ENCODE measurements at regions not wholly inside any gene's neighbourhood (a gene's known extent, or its start where the extent isn't known, plus 50 kb on each side); places are given as distances from the start of the nearest gene placed in this dataset.
"Not testable (repeated sequence)": the region's sequence is repeated elsewhere in the genome, so short reads cannot be mapped to it uniquely, and the experiment has no call there.

DNA sequence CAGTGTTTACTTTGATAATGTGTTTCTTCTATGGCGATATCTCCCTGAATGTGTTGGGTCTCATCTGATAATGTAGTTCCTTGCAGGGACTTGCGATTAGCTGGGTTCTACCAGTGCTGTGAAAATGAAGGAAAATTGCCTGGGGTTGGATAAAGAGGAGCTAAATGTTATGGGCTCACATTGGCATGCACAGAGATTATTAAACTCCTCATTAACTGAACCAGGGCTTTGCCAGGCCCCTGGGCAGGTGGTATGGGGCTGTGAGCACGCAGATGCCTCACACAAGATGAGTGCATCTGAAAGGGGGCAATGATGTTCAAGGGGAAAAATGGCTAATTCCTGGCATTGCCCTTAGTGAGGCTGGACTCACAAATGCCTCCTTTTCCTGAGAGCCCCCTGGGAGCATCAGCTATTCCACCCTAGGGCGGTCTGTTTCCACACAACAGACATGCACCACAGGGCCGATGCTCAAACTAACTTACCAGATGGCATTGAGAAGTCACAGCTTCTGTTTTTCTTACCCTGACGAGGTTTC, 321.1 kb downstream of the SEC16B start:
- DNase-seq (ENCODE audit: extremely low read depth, low read depth, low spot score): no peak

DNA sequence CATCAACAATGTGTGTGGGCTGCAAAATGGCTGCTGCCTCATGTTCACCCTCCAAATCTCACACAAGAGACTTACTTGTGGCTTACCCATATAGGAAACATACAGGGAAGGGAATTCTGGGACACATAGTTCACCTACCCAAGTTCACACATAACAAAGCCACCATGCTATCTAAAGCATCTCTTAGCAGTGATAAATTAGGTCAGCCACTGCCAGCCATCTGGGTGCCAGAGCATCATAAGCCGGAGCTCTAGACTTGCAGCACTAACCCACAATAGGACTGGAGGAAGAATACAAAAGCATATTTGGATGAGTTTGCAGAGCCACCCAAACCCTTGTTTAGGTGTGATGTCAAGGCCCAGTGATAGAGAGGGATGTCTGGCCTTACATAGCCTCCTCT, 321.7 kb downstream of the SEC16B start:
- DNase-seq (ENCODE audit: extremely low read depth, low read depth, low spot score): no peak

DNA sequence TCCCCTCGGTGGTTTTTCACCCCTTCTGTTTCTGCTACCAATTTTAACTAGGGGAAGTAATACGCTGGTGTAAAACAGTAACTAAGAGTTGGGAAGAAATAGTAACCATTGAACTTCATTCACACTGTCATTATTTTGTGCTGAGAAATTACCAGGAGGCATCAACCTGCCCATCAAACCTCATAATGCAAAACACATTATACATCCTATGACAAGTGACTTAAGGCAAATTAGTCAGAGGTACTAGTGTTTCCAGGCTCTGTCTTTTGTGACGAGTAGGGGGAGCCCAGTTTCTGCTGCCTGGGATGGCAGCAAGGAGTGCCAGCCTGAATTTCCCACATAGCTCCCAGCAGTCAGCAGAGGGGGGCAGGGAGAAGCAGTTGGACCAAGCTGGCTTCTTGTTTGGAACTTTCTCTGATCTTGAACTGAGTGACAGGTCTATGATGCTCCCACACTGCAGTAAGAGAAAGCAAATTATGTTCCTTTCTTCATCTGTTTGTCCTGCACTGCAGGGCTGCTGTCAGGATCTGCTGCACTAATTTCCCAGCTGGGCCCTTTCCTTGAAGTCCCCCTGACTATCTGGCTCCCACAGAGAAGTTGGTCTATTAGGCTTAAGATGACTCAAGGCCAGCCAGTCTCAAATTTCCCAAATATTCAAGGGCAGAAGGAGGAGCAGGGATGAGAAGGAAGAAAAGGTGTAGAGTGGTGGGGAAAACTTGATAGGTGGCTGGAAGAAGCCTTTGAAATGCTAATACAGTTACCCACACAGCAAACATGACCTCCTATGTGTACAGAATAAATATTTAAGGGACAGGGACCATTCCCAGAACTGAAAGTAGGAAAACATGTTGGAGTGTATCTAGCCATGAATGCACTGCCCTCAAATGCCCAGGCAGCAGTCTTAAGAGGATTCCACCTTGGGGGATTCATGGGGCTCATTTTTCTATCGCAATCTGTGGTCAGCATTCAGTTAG, 322.8 kb downstream of the SEC16B start:
- DNase-seq (ENCODE audit: extremely low read depth, low read depth, low spot score): no peak

DNA sequence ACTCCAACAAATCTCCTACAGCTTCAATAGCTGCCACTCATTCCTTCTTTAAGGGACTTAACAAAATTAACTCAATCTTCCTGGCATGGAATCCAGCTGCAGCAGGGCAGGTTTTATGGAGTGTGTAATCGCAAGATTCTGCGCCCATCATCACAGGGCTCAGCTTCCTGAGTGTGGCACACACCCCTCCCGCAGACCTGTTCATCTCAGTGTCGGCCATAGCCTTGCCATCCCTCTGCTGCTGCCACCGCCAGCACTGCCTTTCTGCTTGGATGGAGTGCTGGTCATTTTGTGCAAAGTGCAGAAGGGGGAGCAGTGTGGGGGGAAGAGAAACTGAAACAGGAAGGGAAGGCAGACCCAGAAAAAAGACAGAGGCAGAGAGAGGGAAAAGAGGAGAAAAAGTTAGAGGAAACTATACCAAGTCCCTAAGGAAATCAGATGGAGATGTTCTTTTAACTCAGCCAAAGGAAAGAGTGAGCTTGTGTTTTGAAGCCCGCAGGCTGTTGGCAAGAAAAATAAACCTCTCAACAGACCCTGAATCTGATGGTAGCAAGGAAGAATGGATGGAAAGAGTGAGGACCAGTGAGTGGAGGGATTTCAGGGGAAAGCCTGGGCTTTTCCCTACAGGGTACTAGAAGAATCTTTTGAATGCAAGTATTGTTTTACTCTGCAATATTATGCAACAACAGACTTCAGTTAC, 324.2 kb downstream of the SEC16B start:
- no peak for DNase-seq (ENCODE audit: extremely low read depth, low read depth, low spot score)

DNA sequence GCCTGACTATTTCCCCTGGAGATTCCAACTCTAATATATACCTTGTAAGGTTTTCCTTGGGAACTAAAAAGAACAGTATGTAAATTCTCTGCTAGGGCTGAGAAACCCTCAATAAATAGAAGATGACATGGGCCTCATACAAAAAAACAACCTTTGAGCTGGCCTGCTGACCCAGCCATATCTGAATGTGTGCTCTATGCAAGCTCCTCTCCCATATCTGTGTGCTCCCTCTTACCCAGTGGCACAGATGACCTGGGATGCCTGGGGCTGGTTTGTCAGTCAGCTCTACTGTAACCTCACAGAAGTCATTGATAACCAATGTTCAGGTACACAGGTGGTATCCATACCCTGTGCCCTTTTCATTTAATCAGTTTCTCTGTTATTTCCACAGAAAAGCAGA, 329.2 kb downstream of the SEC16B start:
- no peak for DNase-seq (ENCODE audit: extremely low read depth, low read depth, low spot score)

DNA sequence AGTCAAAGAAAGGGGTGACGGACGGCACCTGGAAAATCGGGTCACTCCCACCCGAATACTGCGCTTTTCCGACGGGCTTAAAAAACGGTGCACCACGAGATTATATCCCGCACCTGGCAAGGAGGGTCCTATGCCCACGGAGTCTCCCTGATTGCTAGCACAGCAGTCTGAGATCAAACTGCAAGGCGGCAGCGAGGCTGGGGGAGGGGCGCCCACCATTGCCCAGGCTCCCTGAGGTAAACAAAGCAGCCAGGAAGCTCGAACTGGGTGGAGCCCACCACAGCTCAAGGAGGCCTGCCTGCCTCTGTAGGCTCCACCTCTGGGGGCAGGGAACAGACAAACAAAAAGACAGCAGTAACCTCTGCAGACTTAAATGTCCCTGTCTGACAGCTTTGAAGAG, 335.7 kb downstream of the SEC16B start:
- DNase-seq (ENCODE audit: extremely low read depth, low read depth, low spot score): not testable (repeated sequence)

DNA sequence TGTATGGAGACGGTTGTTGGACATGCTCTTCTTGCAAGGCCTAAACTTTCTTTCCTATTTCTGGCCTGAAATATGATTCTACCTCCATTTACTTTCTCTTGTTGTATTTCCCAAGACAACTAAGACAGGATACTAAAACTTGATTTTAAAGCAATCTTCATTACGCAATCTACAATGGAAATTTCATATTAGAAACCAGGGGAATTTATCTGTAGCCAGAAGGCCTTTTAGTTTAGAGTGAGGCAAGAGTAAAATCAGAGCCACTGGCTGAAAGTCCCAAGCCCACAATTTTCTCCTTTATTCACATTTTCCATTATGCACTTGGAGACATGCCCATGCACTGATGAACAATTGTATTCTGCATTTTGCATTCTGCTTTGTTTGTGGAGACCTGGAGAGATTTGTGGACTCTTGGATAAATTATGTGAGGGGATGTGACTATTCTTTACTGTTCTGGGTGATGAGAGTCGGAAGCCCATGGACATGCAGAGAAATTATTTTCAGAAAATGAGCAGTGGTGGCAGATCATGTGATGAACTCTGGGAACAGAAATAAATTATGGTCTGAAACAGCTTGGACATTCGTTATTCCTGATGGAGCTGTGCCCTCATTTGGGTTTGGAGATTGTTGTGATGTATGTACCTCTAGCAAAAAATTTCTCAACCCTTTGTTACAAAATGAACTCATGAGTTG, 336.8 kb downstream of the SEC16B start:
- no peak for DNase-seq (ENCODE audit: extremely low read depth, low read depth, low spot score)

DNA sequence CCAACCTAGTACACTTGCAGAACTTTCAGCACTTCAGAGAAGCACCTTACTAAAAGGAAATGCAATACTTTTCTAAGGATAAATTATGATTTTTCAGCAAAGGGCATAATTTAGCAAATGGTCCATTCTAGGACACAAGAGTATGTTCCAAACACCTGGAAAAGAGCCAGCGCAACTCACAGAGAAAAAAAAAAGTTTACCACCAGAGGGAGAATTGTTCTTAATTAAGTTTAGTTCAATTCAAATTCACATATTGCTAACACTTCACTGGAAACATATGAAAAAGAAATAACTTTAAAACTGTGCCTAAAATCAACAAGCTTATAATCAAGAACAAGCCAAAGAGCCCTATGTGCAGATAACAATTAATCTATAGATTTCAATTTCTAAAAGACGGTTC, 338.1 kb downstream of the SEC16B start:
- no peak for DNase-seq (ENCODE audit: extremely low read depth, low read depth, low spot score)

DNA sequence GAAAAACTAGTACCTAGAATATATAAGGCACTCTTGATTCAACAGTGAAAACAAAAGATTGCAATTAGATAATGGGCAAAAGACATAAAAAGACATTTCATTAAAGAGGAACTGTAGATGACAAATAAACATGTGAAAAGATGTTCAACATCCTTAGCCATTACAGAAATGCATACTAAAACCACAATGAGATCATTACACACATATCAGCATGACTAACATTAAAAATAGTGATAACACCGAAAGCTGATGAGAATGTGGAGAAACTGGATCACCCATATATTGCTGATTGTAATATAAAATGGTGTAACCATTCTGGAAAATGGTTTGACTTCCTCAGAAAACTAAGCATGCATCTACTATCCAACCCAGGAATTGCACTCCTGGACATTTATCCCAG, 340.3 kb downstream of the SEC16B start:
- DNase-seq (ENCODE audit: extremely low read depth, low read depth, low spot score): no peak

DNA sequence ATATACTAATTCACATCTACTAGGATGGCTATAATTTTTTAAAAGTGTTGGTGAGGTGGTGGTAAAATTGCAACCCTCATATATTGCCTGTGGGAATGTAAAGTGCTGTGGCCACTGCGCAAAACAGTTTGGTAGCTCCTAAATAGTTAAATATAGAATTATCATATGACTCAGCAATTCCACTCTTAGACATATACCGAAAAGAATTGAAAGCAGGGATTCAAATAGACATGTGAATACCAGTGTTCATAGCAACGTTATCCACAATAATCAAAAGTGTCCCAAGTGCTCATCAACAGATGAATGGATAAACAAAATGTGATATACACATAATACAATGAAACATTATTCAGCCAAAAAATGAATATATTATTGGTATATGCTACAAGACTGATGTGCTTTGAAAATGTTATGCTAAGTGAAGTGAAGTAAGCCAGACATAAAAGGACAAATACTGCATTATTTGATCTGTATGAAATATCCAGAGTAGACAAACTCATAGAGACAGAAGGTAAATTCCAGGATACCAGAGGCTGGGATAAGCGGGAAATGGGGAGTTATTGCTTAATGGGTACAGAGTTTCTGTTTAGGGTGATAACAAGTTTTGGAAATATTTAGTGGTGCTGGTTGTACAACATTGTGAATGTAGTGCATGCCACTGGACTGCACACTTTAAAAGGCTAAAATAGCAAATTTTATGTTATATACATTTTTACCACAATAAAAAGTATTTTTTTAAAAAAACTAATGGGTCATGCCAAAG, 342.5 kb downstream of the SEC16B start:
- DNase-seq (ENCODE audit: extremely low read depth, low read depth, low spot score): no peak

DNA sequence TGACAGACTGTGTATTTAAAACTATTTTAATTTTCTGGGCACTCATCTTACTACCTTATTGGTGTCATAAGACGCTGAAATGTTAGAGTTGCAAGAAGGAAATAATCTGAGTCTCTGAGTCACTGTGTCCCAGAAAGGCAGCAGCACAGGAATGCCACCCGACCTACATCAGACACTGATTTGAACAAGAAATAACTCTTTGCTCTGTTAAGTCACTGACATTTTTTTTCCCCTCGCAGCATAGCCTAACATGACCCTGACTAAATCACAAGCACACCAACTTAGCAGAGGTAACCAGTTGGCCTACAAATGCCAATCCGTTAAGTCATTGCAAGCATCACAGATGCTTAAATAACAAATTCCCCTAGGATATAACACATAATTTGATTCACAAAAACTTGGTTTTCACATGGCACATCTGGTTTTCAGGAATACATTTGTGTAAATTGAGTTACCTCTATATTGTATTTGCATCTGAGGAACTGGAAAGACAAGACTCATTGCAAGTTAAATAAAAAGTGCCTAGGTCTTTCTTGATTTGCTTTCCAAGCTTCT, 349.1 kb downstream of the SEC16B start:
- DNase-seq (ENCODE audit: extremely low read depth, low read depth, low spot score): no peak

DNA sequence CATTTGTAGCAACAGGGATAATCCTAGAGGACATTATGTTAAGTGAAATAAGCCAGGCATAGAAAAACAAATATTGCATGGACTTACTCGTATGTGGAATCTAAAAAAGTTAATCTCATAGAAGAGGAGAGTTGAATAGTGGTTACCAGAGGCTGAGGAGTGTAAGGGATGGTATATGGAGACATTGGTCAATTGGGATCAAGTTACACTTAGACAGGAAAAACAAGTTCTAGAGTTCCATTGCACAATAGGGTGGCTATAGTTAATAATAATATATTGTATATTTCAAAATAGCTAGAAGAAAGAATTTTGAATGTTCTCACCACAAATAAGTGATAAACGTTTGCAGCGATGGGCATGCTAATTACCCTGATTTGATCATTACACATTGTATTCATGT, 354.6 kb downstream of the SEC16B start:
- DNase-seq (ENCODE audit: extremely low read depth, low read depth, low spot score): no peak

DNA sequence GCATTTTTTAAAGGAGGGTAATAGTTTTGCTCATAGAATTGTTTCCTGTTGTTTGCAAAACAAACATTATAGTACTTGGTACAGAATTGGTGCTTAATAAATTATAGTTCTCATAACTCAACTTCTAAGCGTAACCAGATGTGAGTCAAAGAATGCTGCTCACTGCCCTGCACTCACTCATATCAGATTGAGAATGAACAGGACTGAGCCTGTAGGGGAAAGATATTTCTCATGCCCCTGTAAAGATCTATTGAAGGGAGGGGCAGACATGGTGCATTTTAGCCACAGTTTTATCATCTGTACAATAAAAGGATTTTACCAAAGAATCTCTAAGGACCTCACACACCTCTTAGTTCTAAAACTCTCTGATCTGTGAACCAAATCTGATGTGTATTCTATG, 358.5 kb downstream of the SEC16B start:
- DNase-seq (ENCODE audit: extremely low read depth, low read depth, low spot score): no peak

DNA sequence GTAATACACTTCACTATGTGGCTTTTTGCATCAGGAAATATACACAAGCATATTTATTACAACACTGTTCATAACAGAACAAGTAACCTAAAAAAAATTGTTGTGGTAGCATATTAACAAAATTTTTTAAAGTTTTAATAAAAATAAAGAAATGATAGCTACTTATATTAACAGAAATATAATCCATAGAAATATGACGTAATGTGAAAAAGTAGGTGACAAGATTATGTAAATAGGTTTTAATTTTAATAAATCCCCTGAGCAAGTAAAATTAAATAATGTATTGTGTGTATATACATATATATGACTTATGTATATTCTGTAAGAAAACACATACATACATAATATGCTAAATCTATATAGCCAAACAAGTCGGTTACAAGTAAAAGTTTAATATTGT, 359.9 kb downstream of the SEC16B start:
- no peak for DNase-seq (ENCODE audit: extremely low read depth, low read depth, low spot score)

DNA sequence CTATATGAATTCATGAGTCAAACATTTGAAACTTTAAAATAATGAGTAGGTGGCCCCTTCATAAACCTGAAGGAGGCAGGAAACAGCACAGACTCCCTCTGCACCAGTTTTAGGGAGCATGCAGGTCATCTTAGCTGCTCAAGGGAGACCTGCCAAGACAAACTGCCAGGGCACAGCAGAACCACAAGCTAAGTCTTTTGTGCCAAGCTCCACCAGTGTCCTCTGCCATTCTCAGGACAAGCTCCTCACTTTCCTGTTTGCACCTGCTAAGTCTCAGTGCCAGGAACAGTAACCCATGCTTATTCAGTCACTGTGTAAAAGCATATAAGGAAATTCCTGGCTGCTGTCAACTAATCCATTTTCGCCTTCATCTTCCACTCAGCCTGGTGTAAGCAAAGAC, 368.9 kb downstream of the SEC16B start:
- no peak for DNase-seq (ENCODE audit: extremely low read depth, low read depth, low spot score)

DNA sequence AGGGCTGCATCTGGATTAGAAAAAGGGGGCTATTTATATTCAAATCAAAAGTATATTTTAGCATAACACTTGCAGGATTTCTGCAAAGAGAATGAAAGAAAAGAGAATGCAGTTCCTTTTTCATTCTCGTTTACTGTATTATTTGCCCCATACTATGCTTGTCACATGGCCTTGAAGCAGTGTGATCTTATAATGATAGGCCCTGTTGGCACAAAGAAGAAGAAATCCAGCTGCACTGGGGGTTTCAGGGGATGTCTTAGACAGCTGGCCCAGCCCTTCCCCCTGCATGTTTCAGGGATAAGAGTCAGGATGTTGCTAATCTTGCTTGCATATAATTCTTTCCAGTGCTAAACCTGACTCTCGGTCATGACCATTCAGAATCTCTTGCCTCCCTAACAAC, 369.5 kb downstream of the SEC16B start:
- no peak for DNase-seq (ENCODE audit: extremely low read depth, low read depth, low spot score)

DNA sequence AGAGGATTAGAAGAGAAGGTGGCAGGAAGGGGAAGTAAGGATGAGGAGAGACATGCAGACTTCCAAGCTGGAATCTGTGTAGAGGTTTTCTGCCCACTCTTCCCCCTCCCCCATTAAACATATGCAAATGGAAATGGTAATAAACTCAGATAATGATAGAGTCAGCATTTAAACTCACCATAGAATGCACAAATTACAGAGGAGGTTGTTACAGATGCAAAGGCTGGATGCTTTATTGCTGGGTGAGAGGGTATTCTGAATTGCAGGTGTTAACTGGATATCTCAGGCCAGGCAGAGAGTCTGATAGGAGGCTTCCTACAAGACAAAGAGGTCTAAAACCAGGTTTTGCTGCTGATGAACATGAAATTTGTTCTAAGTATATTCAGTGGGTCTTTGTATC, 372.5 kb downstream of the SEC16B start:
- DNase-seq (ENCODE audit: extremely low read depth, low read depth, low spot score): no peak

DNA sequence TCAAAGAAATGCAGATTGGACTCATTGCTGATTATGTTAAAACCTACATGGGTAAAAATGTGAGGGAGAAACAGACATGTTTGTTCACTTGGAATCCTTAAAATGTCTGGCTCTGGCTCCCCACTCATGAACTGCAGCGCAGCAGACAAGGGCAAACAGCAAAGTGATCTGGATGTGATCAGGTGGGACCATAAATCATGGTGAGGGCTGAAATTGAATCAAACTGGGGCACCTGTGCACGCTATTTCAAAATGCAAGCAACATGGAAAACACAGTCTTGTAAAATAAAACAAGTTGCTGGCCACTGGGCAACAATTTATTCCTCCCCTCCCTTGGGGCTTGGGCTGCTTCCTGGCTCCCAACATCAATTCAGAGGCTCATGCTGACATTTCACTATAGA, 373.4 kb downstream of the SEC16B start:
- DNase-seq (ENCODE audit: extremely low read depth, low read depth, low spot score): no peak

DNA sequence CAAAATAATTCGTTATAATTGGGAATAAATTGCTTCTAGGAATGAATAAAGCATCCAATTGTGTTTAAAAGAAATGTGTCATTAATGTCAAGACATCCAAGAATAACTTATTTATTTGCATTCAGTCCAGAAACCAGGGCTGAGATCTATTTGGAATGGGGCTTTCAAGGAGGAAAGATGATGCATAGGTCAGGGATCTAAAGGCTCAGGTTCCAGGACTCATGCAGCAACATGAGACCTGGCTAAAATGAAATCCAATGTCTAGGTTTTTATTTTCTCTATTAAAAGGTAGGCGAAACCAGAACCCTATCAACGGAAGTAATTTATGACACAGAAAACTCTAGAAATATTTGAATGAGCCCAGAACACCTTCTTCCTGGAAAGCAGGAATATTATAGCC, 376.8 kb downstream of the SEC16B start:
- DNase-seq (ENCODE audit: extremely low read depth, low read depth, low spot score): no peak

DNA sequence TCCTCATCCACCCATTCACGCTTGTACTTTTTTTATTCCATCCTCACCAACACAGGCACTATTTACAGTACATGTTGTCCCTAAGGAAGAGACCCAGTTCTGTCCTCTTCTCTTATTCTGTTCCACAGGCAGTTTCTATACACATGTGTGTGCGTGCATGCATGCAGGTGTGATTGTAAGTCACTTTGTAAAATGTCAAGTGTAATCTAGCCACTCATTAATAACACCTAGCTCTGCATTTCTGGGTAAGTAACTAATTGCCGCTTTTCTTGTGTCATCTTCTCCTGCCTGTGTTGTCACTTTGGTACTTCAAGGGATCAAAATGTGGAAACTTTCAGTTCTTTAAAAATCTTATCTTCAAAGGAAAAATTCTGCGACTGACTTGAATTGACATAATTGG, 377.2 kb downstream of the SEC16B start:
- DNase-seq (ENCODE audit: extremely low read depth, low read depth, low spot score): no peak
